ENCODE measurements at regions not wholly inside any gene's neighbourhood (a gene's known extent, or its start where the extent isn't known, plus 50 kb on each side); places are given as distances from the start of the nearest gene placed in this dataset.

- no peak for DNase-seq (ENCODE audit: low read depth in 1 of 2, low spot score in 1 of 2)
These were observed 68.1 kb upstream of the KRR1 start for GRCh38 chr12:75579552-75579951.

DNA sequence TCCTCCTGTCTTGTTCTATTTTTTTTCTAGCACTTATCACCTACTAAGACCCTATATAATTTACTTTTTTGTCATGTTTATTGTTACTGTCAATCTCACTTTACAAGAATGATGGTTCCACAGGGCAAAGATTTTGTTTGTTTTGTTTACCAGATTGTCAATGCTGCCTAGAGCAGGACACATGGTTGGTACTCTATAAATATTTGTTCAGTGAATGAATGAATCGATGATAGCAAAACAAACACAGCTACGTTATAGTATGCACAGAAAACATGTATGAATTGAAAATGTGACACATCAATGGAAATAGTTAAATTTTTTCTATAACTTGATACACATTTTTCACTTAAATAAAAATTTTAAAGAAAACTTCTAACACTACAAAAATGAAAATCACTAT lies 67.1 kb upstream of the KRR1 start:
- DNase-seq (ENCODE audit: low read depth in 1 of 2, low spot score in 1 of 2), result no peak

- no peak for DNase-seq (ENCODE audit: low read depth in 1 of 2, low spot score in 1 of 2)
These were observed 66.4 kb upstream of the KRR1 start for GRCh38 chr12:75577812-75578211.

- DNase-seq (ENCODE audit: low read depth in 1 of 2, low spot score in 1 of 2), result no peak
These were observed 60.3 kb upstream of the KRR1 start for GRCh38 chr12:75571656-75572205.

GRCh38 chr12:75571204-75571603 lies 59.8 kb upstream of the KRR1 start:
- DNase-seq (ENCODE audit: low read depth in 1 of 2, low spot score in 1 of 2), result no peak

- DNase-seq (ENCODE audit: low read depth in 1 of 2, low spot score in 1 of 2), result no peak
These were observed 57.4 kb upstream of the KRR1 start for GRCh38 chr12:75568801-75569200.

DNA sequence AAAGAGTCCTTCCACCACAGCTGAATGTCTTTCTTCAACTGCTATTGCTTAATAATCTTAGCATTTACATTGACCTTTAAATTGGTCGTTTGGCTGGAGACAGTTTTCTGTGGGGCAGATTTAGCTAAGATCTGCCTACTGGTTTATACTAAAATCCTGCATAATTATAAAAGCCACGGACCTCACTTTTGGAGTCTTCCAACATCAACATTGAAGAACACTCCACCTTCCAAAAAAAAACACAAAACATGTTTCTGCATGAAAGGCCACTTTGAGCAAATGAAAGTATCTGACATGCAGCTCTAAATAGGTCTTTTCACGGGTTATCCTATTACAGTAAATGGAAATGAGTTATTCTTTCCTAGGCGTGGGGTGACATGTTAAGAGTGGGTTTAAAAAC lies 57.0 kb upstream of the KRR1 start:
- DNase-seq (ENCODE audit: low read depth in 1 of 2, low spot score in 1 of 2), result no peak

- no peak for DNase-seq (ENCODE audit: low read depth in 1 of 2, low spot score in 1 of 2)
These were observed 54.4 kb upstream of the KRR1 start for GRCh38 chr12:75565795-75566194.

- no peak for DNase-seq (ENCODE audit: low read depth in 1 of 2, low spot score in 1 of 2)
These were observed 53.4 kb upstream of the KRR1 start for GRCh38 chr12:75564852-75565251.

DNA sequence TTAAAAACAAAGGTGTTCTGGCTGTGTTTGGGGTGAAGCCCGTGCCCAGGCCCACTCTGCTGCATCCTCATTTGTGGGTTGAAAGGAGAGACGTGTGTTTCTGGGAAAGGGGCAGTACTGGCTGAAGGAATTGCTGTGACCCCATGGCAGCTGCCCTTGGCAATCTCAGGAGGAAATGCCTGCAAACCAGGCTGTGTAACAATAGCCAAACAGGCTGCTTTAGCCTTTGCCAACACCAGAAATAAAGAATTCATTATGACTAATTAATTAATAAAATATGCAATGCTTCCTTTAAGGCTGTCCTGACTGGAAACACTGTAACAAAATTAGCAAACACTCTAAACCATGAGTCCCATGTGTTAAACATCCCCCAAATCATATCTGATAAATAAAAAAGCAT lies 53.0 kb upstream of the KRR1 start:
- no peak for DNase-seq (ENCODE audit: low read depth in 1 of 2, low spot score in 1 of 2)

- no peak for DNase-seq (ENCODE audit: low read depth in 1 of 2, low spot score in 1 of 2)
These were observed 51.9 kb upstream of the KRR1 start for GRCh38 chr12:75563351-75563750.

- no peak for DNase-seq (ENCODE audit: low read depth in 1 of 2, low spot score in 1 of 2)
These were observed 50.5 kb upstream of the KRR1 start for GRCh38 chr12:75561921-75562320.

Data from activated T-helper 1 cell treated with anti-CD3 and anti-CD28 coated beads, Interleukin-2, amount 50 U/mL, for 16 hours (primary cell).